ENCODE measurements at regions not wholly inside any gene's neighbourhood (a gene's known extent, or its start where the extent isn't known, plus 50 kb on each side); places are given as distances from the start of the nearest gene placed in this dataset.

GRCh38 chr2:10185755-10186154, 63.2 kb downstream of the RRM2 start:
- no peak for TF ChIP-seq CTCF (IDR thresholded peaks at IDR 0.05; ENCODE audit: insufficient read depth, low read length, poor library complexity, severe bottlenecking)
- TF ChIP-seq EZH2phosphoT487 (conservative IDR thresholded peaks at IDR 0.05; ENCODE audit: low read length), result no peak

All from SU-DHL-6 (cell line).